GM12878 (cell line): ENCODE measurements at regions not wholly inside any gene's neighbourhood (a gene's known extent, or its start where the extent isn't known, plus 50 kb on each side); places are given as distances from the start of the nearest gene placed in this dataset.

Experiments used
- ATF7 ChIP-seq: fragments of 450-650 bp; IDR thresholded peaks from 2 replicates; pipeline ENCODE4 v1.6.1; 2016; ENCODE audit warnings: low read depth, mild to moderate bottlenecking
- POLR2AphosphoS2 ChIP-seq: IDR thresholded peaks from 2 replicates; pipeline ENCODE4 v1.6.1; 2011; ENCODE audit warnings: low read depth, mild to moderate bottlenecking, low read length, improper control_type of control experiment, moderate library complexity
- TF ChIP-seq, protein P1 (sequence below): IDR thresholded peaks from 2 replicates; pipeline ENCODE4 v1.6.1; 2011; ENCODE audit warnings: mild to moderate bottlenecking, low read depth, low read length, moderate library complexity; ENCODE audit not compliant: insufficient replicate concordance
- TF ChIP-seq, protein P2 (sequence below): fragments of 450-650 bp; IDR thresholded peaks from 2 replicates; pipeline ENCODE4 v1.6.1; 2017; ENCODE audit warnings: antibody characterized with exemption, mild to moderate bottlenecking, moderate library complexity
- TF ChIP-seq, protein P3 (sequence below): IDR thresholded peaks from 2 replicates; pipeline ENCODE4 v1.6.1; 2012; ENCODE audit warnings: low read length, inconsistent platforms
- TF ChIP-seq, protein P4 (sequence below): fragments of 450-650 bp; IDR thresholded peaks from 2 replicates; pipeline ENCODE4 v1.6.1; 2018; ENCODE audit warnings: borderline replicate concordance, mild to moderate bottlenecking; ENCODE audit not compliant: partially characterized antibody

DNA sequence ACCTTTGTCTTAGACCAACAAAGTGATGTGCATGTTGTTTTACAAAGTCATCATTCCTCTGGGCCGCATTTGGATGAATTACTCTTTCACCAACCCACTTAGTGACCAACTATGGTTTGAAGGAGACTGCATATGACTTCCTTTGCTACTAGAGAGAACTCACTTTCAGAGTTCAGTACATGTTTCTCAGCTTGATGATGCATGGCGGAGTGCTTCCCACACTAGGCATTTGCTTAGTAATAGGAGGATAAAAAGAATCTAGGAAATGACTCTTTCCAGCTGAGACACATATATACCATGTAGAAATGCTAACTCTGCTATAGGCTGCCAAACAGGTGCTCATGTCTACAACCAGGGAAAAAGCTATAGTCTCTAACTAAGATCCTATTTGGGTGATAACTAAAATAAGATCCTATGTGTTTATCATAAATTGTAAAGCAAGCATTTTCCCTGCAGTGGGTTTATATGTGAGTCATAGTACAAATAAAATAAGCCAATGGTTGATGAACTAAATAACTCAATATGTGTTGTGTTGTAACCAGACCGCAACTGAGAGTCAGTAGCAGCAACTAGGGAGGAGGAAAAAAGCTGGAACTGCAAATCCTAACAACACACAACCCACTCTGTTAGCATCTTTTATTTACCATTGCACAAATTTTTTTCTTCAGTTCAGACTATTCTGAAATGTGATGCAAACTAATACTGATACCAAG lies 87.2 kb downstream of the TSPAN8 start (continued):
- TF ChIP-seq, protein P1, sequence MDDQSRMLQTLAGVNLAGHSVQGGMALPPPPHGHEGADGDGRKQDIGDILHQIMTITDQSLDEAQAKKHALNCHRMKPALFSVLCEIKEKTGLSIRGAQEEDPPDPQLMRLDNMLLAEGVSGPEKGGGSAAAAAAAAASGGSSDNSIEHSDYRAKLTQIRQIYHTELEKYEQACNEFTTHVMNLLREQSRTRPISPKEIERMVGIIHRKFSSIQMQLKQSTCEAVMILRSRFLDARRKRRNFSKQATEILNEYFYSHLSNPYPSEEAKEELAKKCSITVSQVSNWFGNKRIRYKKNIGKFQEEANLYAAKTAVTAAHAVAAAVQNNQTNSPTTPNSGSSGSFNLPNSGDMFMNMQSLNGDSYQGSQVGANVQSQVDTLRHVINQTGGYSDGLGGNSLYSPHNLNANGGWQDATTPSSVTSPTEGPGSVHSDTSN, result no peak
- no peak for TF ChIP-seq POLR2AphosphoS2
- TF ChIP-seq, protein P2, sequence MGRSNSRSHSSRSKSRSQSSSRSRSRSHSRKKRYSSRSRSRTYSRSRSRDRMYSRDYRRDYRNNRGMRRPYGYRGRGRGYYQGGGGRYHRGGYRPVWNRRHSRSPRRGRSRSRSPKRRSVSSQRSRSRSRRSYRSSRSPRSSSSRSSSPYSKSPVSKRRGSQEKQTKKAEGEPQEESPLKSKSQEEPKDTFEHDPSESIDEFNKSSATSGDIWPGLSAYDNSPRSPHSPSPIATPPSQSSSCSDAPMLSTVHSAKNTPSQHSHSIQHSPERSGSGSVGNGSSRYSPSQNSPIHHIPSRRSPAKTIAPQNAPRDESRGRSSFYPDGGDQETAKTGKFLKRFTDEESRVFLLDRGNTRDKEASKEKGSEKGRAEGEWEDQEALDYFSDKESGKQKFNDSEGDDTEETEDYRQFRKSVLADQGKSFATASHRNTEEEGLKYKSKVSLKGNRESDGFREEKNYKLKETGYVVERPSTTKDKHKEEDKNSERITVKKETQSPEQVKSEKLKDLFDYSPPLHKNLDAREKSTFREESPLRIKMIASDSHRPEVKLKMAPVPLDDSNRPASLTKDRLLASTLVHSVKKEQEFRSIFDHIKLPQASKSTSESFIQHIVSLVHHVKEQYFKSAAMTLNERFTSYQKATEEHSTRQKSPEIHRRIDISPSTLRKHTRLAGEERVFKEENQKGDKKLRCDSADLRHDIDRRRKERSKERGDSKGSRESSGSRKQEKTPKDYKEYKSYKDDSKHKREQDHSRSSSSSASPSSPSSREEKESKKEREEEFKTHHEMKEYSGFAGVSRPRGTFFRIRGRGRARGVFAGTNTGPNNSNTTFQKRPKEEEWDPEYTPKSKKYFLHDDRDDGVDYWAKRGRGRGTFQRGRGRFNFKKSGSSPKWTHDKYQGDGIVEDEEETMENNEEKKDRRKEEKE, result no peak
- TF ChIP-seq, protein P3, sequence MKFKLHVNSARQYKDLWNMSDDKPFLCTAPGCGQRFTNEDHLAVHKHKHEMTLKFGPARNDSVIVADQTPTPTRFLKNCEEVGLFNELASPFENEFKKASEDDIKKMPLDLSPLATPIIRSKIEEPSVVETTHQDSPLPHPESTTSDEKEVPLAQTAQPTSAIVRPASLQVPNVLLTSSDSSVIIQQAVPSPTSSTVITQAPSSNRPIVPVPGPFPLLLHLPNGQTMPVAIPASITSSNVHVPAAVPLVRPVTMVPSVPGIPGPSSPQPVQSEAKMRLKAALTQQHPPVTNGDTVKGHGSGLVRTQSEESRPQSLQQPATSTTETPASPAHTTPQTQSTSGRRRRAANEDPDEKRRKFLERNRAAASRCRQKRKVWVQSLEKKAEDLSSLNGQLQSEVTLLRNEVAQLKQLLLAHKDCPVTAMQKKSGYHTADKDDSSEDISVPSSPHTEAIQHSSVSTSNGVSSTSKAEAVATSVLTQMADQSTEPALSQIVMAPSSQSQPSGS, result no peak
- TF ChIP-seq, protein P4, sequence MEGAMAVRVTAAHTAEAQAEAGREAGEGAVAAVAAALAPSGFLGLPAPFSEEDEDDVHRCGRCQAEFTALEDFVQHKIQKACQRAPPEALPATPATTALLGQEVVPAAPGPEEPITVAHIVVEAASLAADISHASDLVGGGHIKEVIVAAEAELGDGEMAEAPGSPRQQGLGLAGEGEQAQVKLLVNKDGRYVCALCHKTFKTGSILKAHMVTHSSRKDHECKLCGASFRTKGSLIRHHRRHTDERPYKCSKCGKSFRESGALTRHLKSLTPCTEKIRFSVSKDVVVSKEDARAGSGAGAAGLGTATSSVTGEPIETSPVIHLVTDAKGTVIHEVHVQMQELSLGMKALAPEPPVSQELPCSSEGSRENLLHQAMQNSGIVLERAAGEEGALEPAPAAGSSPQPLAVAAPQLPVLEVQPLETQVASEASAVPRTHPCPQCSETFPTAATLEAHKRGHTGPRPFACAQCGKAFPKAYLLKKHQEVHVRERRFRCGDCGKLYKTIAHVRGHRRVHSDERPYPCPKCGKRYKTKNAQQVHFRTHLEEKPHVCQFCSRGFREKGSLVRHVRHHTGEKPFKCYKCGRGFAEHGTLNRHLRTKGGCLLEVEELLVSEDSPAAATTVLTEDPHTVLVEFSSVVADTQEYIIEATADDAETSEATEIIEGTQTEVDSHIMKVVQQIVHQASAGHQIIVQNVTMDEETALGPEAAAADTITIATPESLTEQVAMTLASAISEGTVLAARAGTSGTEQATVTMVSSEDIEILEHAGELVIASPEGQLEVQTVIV, result no peak
- no peak for TF ChIP-seq ATF7
